Osteoblast (primary cell): ENCODE measurements at regions not wholly inside any gene's neighbourhood (a gene's known extent, or its start where the extent isn't known, plus 50 kb on each side); places are given as distances from the start of the nearest gene placed in this dataset.

Experiments used
- DNase-seq: peaks from one replicate; pipeline ENCODE4 v3.0.0; 2011; ENCODE audit warnings: low spot score, mixed read lengths; ENCODE audit not compliant: insufficient read length; ENCODE audit errors: missing footprints
- H2AFZ ChIP-seq: 2 replicates; pipeline ENCODE4 v1.6.0; 2011; ENCODE audit warnings: mild to moderate bottlenecking, low read length
- H3K27ac ChIP-seq: 2 replicates; pipeline ENCODE4 v1.5.1; 2011; ENCODE audit warnings: mild to moderate bottlenecking, low read depth, low read length, moderate library complexity
- H3K27me3 ChIP-seq: 2 replicates; pipeline ENCODE4 v1.6.0; 2012; ENCODE audit warnings: mild to moderate bottlenecking, control low read depth, inconsistent platforms, low read length, moderate library complexity; ENCODE audit not compliant: insufficient read depth
- H3K36me3 ChIP-seq: 2 replicates; pipeline ENCODE4 v1.5.1; 2011; ENCODE audit warnings: mild to moderate bottlenecking, low read length, control low read depth, moderate library complexity; ENCODE audit not compliant: insufficient read depth
- H3K4me1 ChIP-seq: 2 replicates; pipeline ENCODE4 v1.5.1; 2011; ENCODE audit warnings: mild to moderate bottlenecking, low read length, control low read depth, moderate library complexity; ENCODE audit not compliant: insufficient read depth
- H3K4me2 ChIP-seq: 2 replicates; pipeline ENCODE4 v1.6.0; 2011; ENCODE audit warnings: mild to moderate bottlenecking, low read length; ENCODE audit not compliant: insufficient read depth
- H3K4me3 ChIP-seq: fragments of 200-600 bp; sonication (generic); 3 replicates; pipeline ENCODE4 v1.5.1; 2012; ENCODE audit warnings: mild to moderate bottlenecking, low read length, inconsistent platforms; ENCODE audit not compliant: insufficient read depth
- H3K79me2 ChIP-seq: 2 replicates; pipeline ENCODE4 v1.6.0; 2012; ENCODE audit warnings: mild to moderate bottlenecking, low read length, control low read depth, inconsistent platforms; ENCODE audit not compliant: insufficient read depth
- H3K9me3 ChIP-seq: 2 replicates; pipeline ENCODE4 v1.5.1; 2011; ENCODE audit warnings: low read depth, low read length, control low read depth
- H4K20me1 ChIP-seq: 2 replicates; pipeline ENCODE4 v1.6.0; 2012; ENCODE audit warnings: mild to moderate bottlenecking, low read length, control low read depth; ENCODE audit not compliant: insufficient read depth
- TF ChIP-seq, protein P1 (sequence below): IDR thresholded peaks from 2 replicates; pipeline ENCODE4 v1.5.1; 2011; ENCODE audit warnings: mild to moderate bottlenecking, low read depth, low read length, moderate library complexity; ENCODE audit errors: extremely low read depth

DNA sequence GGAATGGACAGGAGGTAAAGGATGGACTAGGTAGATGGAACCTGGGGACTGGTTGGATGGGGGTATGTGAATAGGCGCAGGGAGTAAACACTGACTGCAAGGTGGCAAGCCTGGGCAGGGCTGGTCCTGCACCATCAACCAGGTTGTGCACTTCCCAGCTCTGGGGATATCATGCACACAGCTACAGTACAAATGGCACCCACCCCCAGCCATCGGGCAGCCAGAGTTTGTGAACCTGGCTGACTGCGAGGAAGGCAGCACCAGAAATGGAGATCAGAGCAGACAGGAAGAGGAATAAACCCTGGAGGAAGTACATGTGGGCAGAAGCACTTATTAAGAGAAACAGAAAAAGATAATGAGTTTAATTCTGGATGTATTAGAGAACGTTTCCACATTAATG lies 229.1 kb downstream of the ESM1 start:
- no peaks in the 10 kb centered on the region for H3K36me3 ChIP-seq
- no peaks in the 10 kb centered on the region for H3K9me3 ChIP-seq
- peaks cover 40% of the 10 kb centered on the region for H3K4me1 ChIP-seq
- no peak overlapping the region for H2AFZ ChIP-seq
- H3K27ac ChIP-seq, result no peak overlapping the region
- H3K27me3 ChIP-seq, result no peaks in the 10 kb centered on the region
- no peaks in the 10 kb centered on the region for H3K79me2 ChIP-seq
- no peaks in the 10 kb centered on the region for H4K20me1 ChIP-seq
- H3K4me3 ChIP-seq, result no peak overlapping the region
- no peak overlapping the region for H3K4me2 ChIP-seq
- DNase-seq, result no peak
- TF ChIP-seq, protein P1, sequence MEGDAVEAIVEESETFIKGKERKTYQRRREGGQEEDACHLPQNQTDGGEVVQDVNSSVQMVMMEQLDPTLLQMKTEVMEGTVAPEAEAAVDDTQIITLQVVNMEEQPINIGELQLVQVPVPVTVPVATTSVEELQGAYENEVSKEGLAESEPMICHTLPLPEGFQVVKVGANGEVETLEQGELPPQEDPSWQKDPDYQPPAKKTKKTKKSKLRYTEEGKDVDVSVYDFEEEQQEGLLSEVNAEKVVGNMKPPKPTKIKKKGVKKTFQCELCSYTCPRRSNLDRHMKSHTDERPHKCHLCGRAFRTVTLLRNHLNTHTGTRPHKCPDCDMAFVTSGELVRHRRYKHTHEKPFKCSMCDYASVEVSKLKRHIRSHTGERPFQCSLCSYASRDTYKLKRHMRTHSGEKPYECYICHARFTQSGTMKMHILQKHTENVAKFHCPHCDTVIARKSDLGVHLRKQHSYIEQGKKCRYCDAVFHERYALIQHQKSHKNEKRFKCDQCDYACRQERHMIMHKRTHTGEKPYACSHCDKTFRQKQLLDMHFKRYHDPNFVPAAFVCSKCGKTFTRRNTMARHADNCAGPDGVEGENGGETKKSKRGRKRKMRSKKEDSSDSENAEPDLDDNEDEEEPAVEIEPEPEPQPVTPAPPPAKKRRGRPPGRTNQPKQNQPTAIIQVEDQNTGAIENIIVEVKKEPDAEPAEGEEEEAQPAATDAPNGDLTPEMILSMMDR, result no peak

DNA sequence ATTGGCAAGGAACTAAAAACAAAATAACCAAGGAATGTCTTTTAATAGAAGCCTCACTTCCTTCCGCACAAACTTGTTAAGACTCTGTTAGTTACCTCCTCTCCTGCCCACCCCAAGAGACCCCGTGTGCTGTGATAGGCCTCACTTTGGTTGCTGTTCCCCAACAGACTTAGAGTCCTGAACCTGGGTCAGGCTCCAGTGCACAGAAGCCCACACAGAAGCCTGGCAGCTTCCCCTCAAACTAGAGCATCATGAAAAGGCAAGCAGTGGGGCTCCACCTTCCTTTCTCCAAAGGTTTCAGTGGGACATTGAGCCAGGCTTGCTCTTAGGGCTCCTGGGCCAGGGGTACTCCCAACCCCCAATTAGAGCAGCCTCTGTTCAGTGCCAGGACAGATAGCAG lies 230.5 kb downstream of the ESM1 start:
- no peaks in the 10 kb centered on the region for H4K20me1 ChIP-seq
- no peak for DNase-seq
- H3K79me2 ChIP-seq, result no peaks in the 10 kb centered on the region
- TF ChIP-seq, protein P1, result no peak
- no peaks in the 10 kb centered on the region for H3K27me3 ChIP-seq
- H3K27ac ChIP-seq, result no peak overlapping the region
- H3K4me3 ChIP-seq, result no peak overlapping the region
- H2AFZ ChIP-seq, result peak overlapping the region; percentile 35
- H3K36me3 ChIP-seq, result no peaks in the 10 kb centered on the region
- no peak overlapping the region for H3K4me2 ChIP-seq
- H3K9me3 ChIP-seq, result no peaks in the 10 kb centered on the region
- H3K4me1 ChIP-seq, result peaks cover 26% of the 10 kb centered on the region

GRCh38 chr5:54754420-54754819 lies 231.0 kb downstream of the ESM1 start:
- Histone ChIP-seq H3K27ac (no peak overlapping the region), H3K4me1 (peaks cover 26% of the 10 kb centered on the region), H3K79me2 (no peaks in the 10 kb centered on the region), H4K20me1 (no peaks in the 10 kb centered on the region), H3K4me3 (no peak overlapping the region), H3K9me3 (no peaks in the 10 kb centered on the region), H3K36me3 (no peaks in the 10 kb centered on the region), H2AFZ (peak overlapping the region; percentile 35), H3K27me3 (no peaks in the 10 kb centered on the region), H3K4me2 (no peak overlapping the region)
- no peak for DNase-seq
- TF ChIP-seq, protein P1, result no peak

DNA sequence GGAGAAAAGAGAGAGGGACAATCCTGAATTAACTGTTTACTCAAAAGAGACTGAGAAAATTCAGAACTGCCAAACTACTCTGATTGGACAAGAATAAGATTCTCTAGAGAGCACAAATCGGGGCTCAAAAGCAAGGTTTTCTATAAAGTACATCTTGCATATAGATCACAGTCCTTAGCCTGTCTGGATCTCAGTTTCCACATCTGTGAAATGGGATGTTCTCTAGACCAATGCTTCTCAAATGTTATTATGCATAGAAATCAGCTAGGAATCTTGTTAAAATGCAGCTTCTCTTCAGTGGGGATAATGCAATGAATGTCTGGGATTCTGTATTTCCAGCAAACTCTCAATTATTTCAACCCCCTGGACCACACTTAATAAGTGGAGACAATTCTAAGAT lies 231.6 kb downstream of the ESM1 start:
- Histone ChIP-seq H3K4me3 (no peak overlapping the region), H2AFZ (no peak overlapping the region), H3K4me1 (peaks cover 26% of the 10 kb centered on the region), H3K9me3 (no peaks in the 10 kb centered on the region), H3K4me2 (no peak overlapping the region), H3K27ac (peak overlapping the region; percentile 48), H3K27me3 (no peaks in the 10 kb centered on the region), H3K79me2 (no peaks in the 10 kb centered on the region), H3K36me3 (no peaks in the 10 kb centered on the region), H4K20me1 (no peaks in the 10 kb centered on the region)
- DNase-seq, result no peak
- TF ChIP-seq, protein P1, result no peak
